DND-41 (cell line): ENCODE measurements at regions not wholly inside any gene's neighbourhood (a gene's known extent, or its start where the extent isn't known, plus 50 kb on each side); places are given as distances from the start of the nearest gene placed in this dataset.

Experiments used
- ATAC-seq: fragments of 200-7000 bp; cut with Tn5 transposase; 3 replicates; pipeline ENCODE4 v1.9.1; 2021; ENCODE audit warnings: low read depth; ENCODE audit not compliant: insufficient read depth
- DNase-seq: peaks from one replicate; pipeline ENCODE4 v3.0.0-alpha.2; 2020
- H2AFZ ChIP-seq: 2 replicates; pipeline ENCODE4 v1.6.0; 2012; ENCODE audit warnings: low read depth, low read length
- H3K27ac ChIP-seq: 2 replicates; pipeline ENCODE4 v1.5.1; 2012; ENCODE audit warnings: low read length, inconsistent platforms
- H3K27me3 ChIP-seq: fragments of 200-600 bp; sonication (generic); 2 replicates; pipeline ENCODE4 v1.6.0; 2012; ENCODE audit warnings: low read length, mild to moderate bottlenecking, inconsistent platforms; ENCODE audit not compliant: insufficient read depth, poor library complexity
- H3K36me3 ChIP-seq: 2 replicates; pipeline ENCODE4 v1.5.1; 2012; ENCODE audit warnings: low read length, inconsistent platforms; ENCODE audit not compliant: insufficient read depth
- H3K4me1 ChIP-seq: 2 replicates; pipeline ENCODE4 v1.5.1; 2012; ENCODE audit warnings: mild to moderate bottlenecking, low read length; ENCODE audit not compliant: insufficient read depth
- H3K4me2 ChIP-seq: 2 replicates; pipeline ENCODE4 v1.6.0; 2012; ENCODE audit warnings: mild to moderate bottlenecking, moderate library complexity, low read length, inconsistent platforms; ENCODE audit not compliant: insufficient read depth
- H3K4me3 ChIP-seq, 2 experiments: fragments of 200-600 bp in 1 of 2; shearing (Covaris generic) in 1 of 2; 2 replicates each; pipeline ENCODE4 v1.5.1; 2012 to 2016; ENCODE audit warnings: inconsistent platforms in 2 of 2, low read length in 2 of 2, mild to moderate bottlenecking in 2 of 2, low read depth in 1 of 2, moderate library complexity in 1 of 2
- H3K79me2 ChIP-seq: 2 replicates; pipeline ENCODE4 v1.6.0; 2012; ENCODE audit warnings: low read length, inconsistent platforms; ENCODE audit not compliant: insufficient read depth
- H3K9ac ChIP-seq: 2 replicates; pipeline ENCODE4 v1.6.0; 2012; ENCODE audit warnings: low read depth, mild to moderate bottlenecking, inconsistent platforms, low read length, moderate library complexity
- H3K9me3 ChIP-seq: 2 replicates; pipeline ENCODE4 v1.5.1; 2012; ENCODE audit warnings: low read length, moderate library complexity, mild to moderate bottlenecking, inconsistent platforms; ENCODE audit not compliant: insufficient read depth, severe bottlenecking
- H4K20me1 ChIP-seq: 2 replicates; pipeline ENCODE4 v1.6.0; 2012; ENCODE audit warnings: low read length; ENCODE audit not compliant: insufficient read depth
- EZH2 ChIP-seq: IDR thresholded peaks from 3 replicates; pipeline ENCODE4 v1.6.1; 2012; ENCODE audit warnings: borderline replicate concordance, low read depth, mild to moderate bottlenecking, moderate library complexity, low read length, inconsistent platforms; ENCODE audit not compliant: severe bottlenecking
- TF ChIP-seq, protein P1 (sequence below): IDR thresholded peaks from 2 replicates; pipeline ENCODE4 v1.5.1; 2012; ENCODE audit warnings: borderline replicate concordance, low read length, moderate library complexity, mild to moderate bottlenecking; ENCODE audit not compliant: poor library complexity, severe bottlenecking; ENCODE audit errors: extremely low read depth

DNA sequence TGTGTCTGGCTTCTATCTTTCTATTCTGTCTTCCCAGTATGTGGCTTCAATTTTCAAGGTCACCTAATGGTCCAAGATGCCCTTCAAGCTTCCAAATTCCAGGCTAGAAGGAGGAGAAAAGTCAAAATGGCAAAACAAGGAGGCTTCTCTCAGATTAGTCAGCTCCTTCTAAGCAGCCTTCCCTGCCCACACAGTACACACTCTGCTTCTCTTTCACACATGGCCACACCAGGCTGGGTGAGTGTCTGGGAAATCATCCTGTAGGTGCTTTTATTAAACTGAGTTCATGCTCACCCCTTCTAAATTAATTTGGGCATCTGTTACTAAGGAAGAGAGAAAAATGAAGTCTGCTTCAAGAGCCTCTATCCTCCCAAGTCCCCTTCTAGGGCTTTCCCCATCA is 277.2 kb upstream of the MGAT5 start:
- Histone ChIP-seq H3K36me3 (no peaks in the 10 kb centered on the region), H2AFZ (peak overlapping the region; percentile 34; the same call in 1 of the 2 replicates), H3K79me2 (no peaks in the 10 kb centered on the region), H4K20me1 (no peaks in the 10 kb centered on the region), H3K4me1 (peaks cover 62% of the 10 kb centered on the region), H3K4me3 (no peak overlapping the region), H3K4me2 (0 out of 2 replicates have a peak overlapping the region, but pooled peaks have one; percentile 37), H3K27me3 (no peaks in the 10 kb centered on the region), H3K9me3 (no peaks in the 10 kb centered on the region), H3K27ac (peak overlapping the region; percentile 93), H3K9ac (peak overlapping the region; percentile 43)
- ATAC-seq (no peak), DNase-seq (no peak)
- no peak for TF ChIP-seq EZH2
- TF ChIP-seq, protein P1, sequence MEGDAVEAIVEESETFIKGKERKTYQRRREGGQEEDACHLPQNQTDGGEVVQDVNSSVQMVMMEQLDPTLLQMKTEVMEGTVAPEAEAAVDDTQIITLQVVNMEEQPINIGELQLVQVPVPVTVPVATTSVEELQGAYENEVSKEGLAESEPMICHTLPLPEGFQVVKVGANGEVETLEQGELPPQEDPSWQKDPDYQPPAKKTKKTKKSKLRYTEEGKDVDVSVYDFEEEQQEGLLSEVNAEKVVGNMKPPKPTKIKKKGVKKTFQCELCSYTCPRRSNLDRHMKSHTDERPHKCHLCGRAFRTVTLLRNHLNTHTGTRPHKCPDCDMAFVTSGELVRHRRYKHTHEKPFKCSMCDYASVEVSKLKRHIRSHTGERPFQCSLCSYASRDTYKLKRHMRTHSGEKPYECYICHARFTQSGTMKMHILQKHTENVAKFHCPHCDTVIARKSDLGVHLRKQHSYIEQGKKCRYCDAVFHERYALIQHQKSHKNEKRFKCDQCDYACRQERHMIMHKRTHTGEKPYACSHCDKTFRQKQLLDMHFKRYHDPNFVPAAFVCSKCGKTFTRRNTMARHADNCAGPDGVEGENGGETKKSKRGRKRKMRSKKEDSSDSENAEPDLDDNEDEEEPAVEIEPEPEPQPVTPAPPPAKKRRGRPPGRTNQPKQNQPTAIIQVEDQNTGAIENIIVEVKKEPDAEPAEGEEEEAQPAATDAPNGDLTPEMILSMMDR = no peak

DNA sequence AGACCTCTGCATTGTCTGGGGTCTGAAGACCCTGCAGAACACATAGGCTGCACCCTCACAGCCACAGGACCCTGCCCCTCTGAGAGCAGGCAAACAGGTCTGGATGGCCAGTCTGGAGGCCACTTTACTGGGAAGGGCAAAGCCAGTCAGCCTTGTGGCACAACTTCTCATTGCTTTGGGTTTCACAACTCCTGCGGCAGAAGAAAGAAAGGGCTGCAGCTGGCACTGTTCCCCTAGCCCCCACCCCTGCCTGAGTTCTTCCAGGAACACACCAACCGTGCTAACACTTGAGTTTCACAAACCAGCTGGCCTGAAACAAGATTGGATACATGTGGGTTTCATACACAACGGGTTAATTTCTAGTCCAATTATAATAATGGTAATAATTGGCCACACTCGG is 276.5 kb upstream of the MGAT5 start:
- Histone ChIP-seq H3K27me3 (no peaks in the 10 kb centered on the region), H3K36me3 (no peaks in the 10 kb centered on the region), H3K4me1 (peaks cover 62% of the 10 kb centered on the region), H3K27ac (peak overlapping the region; percentile 93), H3K79me2 (no peaks in the 10 kb centered on the region), H3K4me3 (no peak overlapping the region; a peak in 1 of 4 replicates), H2AFZ (peak overlapping the region; percentile 37; the same call in 1 of the 2 replicates), H3K9me3 (no peaks in the 10 kb centered on the region), H4K20me1 (no peaks in the 10 kb centered on the region), H3K4me2 (peak overlapping the region; percentile 37), H3K9ac (peak overlapping the region; percentile 43)
- DNase-seq (peak; percentile 89), ATAC-seq (peak; percentile 73)
- TF ChIP-seq, protein P1 = no peak
- no peak for TF ChIP-seq EZH2

DNA sequence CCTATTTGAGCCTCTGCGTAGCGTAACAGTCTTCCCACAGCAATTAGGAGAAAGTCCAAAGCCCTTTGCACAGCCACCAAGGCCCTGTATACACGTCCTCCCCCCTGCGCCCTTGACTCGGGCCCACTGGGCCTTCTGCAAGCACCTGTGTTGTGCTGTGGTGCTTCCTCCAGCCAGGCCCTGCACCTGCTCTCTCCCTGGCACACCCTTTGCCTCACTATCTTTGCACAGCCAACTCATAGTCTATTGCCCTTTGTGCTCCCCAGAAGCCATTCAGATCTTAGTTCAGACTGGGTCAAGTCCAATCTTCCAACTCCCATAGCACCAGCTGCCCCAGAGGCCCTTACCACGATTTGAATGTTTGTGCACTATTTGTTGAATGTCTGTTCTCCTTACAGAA is 271.6 kb upstream of the MGAT5 start:
- no peak for TF ChIP-seq EZH2
- TF ChIP-seq, protein P1 = no peak
- Histone ChIP-seq H3K27me3 (no peaks in the 10 kb centered on the region), H3K79me2 (no peaks in the 10 kb centered on the region), H2AFZ (no peak overlapping the region), H3K4me3 (no peak overlapping the region), H4K20me1 (no peaks in the 10 kb centered on the region), H3K9ac (no peak overlapping the region), H3K27ac (no peak overlapping the region), H3K9me3 (no peaks in the 10 kb centered on the region), H3K4me1 (peaks cover 25% of the 10 kb centered on the region), H3K4me2 (no peak overlapping the region), H3K36me3 (no peaks in the 10 kb centered on the region)
- DNase-seq (no peak), ATAC-seq (no peak)

DNA sequence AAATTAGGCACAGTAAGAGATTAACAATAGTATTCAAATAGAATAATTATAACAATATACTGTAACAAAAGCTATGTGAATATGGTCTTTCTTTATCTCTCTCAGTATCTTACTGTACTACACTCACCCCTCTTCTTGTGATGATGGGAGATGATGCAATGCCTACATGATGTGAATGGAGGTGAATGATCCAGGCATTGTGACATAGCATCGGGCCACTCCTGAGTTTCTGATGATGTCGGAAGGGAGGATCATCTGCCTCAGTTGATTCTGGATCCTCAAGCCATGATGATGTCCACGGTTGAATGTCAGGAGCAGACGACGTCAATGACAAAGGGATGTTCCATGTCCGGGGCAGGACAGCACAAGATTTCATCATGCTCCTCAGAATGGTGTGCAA is 268.3 kb upstream of the MGAT5 start:
- Histone ChIP-seq H4K20me1 (no peaks in the 10 kb centered on the region), H2AFZ (no peak overlapping the region), H3K27me3 (no peaks in the 10 kb centered on the region), H3K36me3 (no peaks in the 10 kb centered on the region), H3K79me2 (no peaks in the 10 kb centered on the region), H3K9ac (no peak overlapping the region), H3K27ac (no peak overlapping the region), H3K4me3 (no peak overlapping the region), H3K9me3 (no peaks in the 10 kb centered on the region), H3K4me2 (no peak overlapping the region), H3K4me1 (no peaks in the 10 kb centered on the region)
- no peak for ATAC-seq
- TF ChIP-seq EZH2 = no peak
- TF ChIP-seq, protein P1 = no peak
- no peak for DNase-seq
